Neural cell (in vitro differentiated cells): ENCODE measurements at regions not wholly inside any gene's neighbourhood (a gene's known extent, or its start where the extent isn't known, plus 50 kb on each side); places are given as distances from the start of the nearest gene placed in this dataset.

Experiments used
- H2AFZ ChIP-seq: fragments of 200-600, 300-800 bp; sonication (generic), shearing (Covaris generic); 2 replicates; pipeline ENCODE4 v1.6.0; 2014; ENCODE audit warnings: low read depth, mild to moderate bottlenecking, antibody characterized with exemption, low read length, moderate library complexity
- H3F3A ChIP-seq: fragments of 200-600 bp; shearing (Covaris generic); 2 replicates; pipeline ENCODE4 v1.6.1; 2016; ENCODE audit warnings: mild to moderate bottlenecking, moderate library complexity, mixed read lengths, antibody characterized with exemption, low read length; ENCODE audit not compliant: insufficient read depth, poor library complexity, severe bottlenecking
- H3K27ac ChIP-seq: fragments of 200-600, 300-800 bp; sonication (generic), shearing (Covaris generic); 2 replicates; pipeline ENCODE4 v1.5.1; 2014; ENCODE audit warnings: mild to moderate bottlenecking, low read length, moderate library complexity
- H3K27me3 ChIP-seq: fragments of 300-800, 200-600 bp; sonication (generic), shearing (Covaris generic); 2 replicates; pipeline ENCODE4 v1.6.0; 2014; ENCODE audit warnings: mild to moderate bottlenecking, low read depth, low read length, moderate library complexity; ENCODE audit not compliant: insufficient read depth
- H3K36me3 ChIP-seq: fragments of 300-800, 200-600 bp; sonication (generic), shearing (Covaris generic); 2 replicates; pipeline ENCODE4 v1.5.1; 2014; ENCODE audit warnings: mild to moderate bottlenecking, antibody characterized with exemption, low read length, moderate library complexity; ENCODE audit not compliant: insufficient read depth
- H3K4me2 ChIP-seq: fragments of 300-800, 200-600 bp; sonication (generic), shearing (Covaris generic); 2 replicates; pipeline ENCODE4 v1.6.0; 2014; ENCODE audit warnings: mild to moderate bottlenecking, low read length
- H3K4me3 ChIP-seq: fragments of 300-800, 200-600 bp; sonication (generic), shearing (Covaris generic); 2 replicates; pipeline ENCODE4 v1.5.1; 2014; ENCODE audit warnings: mild to moderate bottlenecking, low read length, moderate library complexity
- H3K79me2 ChIP-seq: fragments of 200-600 bp; shearing (Covaris generic); replicated peaks from 2 replicates; pipeline ENCODE4 v1.6.0; 2014; ENCODE audit warnings: mild to moderate bottlenecking, low read length, moderate library complexity; ENCODE audit not compliant: insufficient read depth
- H3K9ac ChIP-seq: fragments of 300-800, 200-600 bp; sonication (generic), shearing (Covaris generic); 2 replicates; pipeline ENCODE4 v1.6.1; 2016; ENCODE audit warnings: mild to moderate bottlenecking, low read length, mixed read lengths
- H3K9me2 ChIP-seq: fragments of 200-600 bp; shearing (Covaris generic); 2 replicates; pipeline ENCODE4 v1.6.1; 2016; ENCODE audit warnings: mild to moderate bottlenecking, low read length, mixed read lengths; ENCODE audit not compliant: insufficient read depth
- H3K9me3 ChIP-seq: fragments of 200-600, 300-800 bp; sonication (generic), shearing (Covaris generic); 2 replicates; pipeline ENCODE4 v1.6.1; 2016; ENCODE audit warnings: mild to moderate bottlenecking, mixed run types, low read length, moderate library complexity, mixed read lengths
- H4K20me1 ChIP-seq: fragments of 200-600 bp; shearing (Covaris generic); 2 replicates; pipeline ENCODE4 v1.6.1; 2016; ENCODE audit warnings: mild to moderate bottlenecking, mixed run types; ENCODE audit not compliant: insufficient read depth
- CTCF ChIP-seq: fragments of 450-650 bp; IDR thresholded peaks from 2 replicates; pipeline ENCODE4 v1.5.1; 2014; ENCODE audit warnings: antibody characterized with exemption, mild to moderate bottlenecking, moderate library complexity; ENCODE audit not compliant: poor library complexity, severe bottlenecking
- EP300 ChIP-seq: fragments of 450-650 bp; conservative IDR thresholded peaks from 2 replicates; pipeline ENCODE4 v1.6.1; 2014; ENCODE audit warnings: antibody characterized with exemption, mild to moderate bottlenecking, moderate library complexity; ENCODE audit not compliant: poor library complexity, severe bottlenecking
- EZH2 ChIP-seq: fragments of 200-600, 300-800 bp; shearing (Covaris generic), sonication (generic); IDR thresholded peaks from 2 replicates; pipeline ENCODE4 v1.6.1; 2014; ENCODE audit warnings: antibody characterized with exemption, low read length, borderline replicate concordance, mild to moderate bottlenecking; ENCODE audit not compliant: insufficient read depth, poor library complexity, severe bottlenecking
- MXI1 ChIP-seq: fragments of 450-650 bp; conservative IDR thresholded peaks from 2 replicates; pipeline ENCODE4 v1.6.1; 2014; ENCODE audit warnings: antibody characterized with exemption, mild to moderate bottlenecking; ENCODE audit not compliant: poor library complexity, severe bottlenecking
- POLR2AphosphoS5 ChIP-seq: IDR thresholded peaks from 2 replicates; pipeline ENCODE4 v1.6.1; 2012
- RAD21 ChIP-seq: fragments of 450-650 bp; conservative IDR thresholded peaks from 2 replicates; pipeline ENCODE4 v1.6.1; 2014; ENCODE audit warnings: antibody characterized with exemption, mild to moderate bottlenecking, moderate library complexity
- SMC3 ChIP-seq: fragments of 450-650 bp; conservative IDR thresholded peaks from 2 replicates; pipeline ENCODE4 v1.6.1; 2014; ENCODE audit warnings: antibody characterized with exemption, mild to moderate bottlenecking, moderate library complexity; ENCODE audit not compliant: poor library complexity
- TAF1 ChIP-seq: IDR thresholded peaks from 2 replicates; pipeline ENCODE4 v1.6.1; 2012; ENCODE audit warnings: low read depth
- TF ChIP-seq, protein P1 (sequence below): IDR thresholded peaks from 2 replicates; pipeline ENCODE4 v1.6.1; 2012; ENCODE audit warnings: borderline replicate concordance

- no peaks in the 10 kb centered on the region for H3K79me2 ChIP-seq
- H3K9me3 ChIP-seq = no peaks in the 10 kb centered on the region
- H3K36me3 ChIP-seq = no peaks in the 10 kb centered on the region
- H2AFZ ChIP-seq = no peak overlapping the region
- H3K4me2 ChIP-seq = no peak overlapping the region
- H3K9me2 ChIP-seq = no peaks in the 10 kb centered on the region
- no peaks in the 10 kb centered on the region for H3F3A ChIP-seq
- TF ChIP-seq CTCF = no peak
- TF ChIP-seq EZH2 = no peak
- no peak for TF ChIP-seq RAD21
- no peak for TF ChIP-seq EP300
- TF ChIP-seq POLR2AphosphoS5 = no peak
- no peak for TF ChIP-seq SMC3
- TF ChIP-seq, protein P1, sequence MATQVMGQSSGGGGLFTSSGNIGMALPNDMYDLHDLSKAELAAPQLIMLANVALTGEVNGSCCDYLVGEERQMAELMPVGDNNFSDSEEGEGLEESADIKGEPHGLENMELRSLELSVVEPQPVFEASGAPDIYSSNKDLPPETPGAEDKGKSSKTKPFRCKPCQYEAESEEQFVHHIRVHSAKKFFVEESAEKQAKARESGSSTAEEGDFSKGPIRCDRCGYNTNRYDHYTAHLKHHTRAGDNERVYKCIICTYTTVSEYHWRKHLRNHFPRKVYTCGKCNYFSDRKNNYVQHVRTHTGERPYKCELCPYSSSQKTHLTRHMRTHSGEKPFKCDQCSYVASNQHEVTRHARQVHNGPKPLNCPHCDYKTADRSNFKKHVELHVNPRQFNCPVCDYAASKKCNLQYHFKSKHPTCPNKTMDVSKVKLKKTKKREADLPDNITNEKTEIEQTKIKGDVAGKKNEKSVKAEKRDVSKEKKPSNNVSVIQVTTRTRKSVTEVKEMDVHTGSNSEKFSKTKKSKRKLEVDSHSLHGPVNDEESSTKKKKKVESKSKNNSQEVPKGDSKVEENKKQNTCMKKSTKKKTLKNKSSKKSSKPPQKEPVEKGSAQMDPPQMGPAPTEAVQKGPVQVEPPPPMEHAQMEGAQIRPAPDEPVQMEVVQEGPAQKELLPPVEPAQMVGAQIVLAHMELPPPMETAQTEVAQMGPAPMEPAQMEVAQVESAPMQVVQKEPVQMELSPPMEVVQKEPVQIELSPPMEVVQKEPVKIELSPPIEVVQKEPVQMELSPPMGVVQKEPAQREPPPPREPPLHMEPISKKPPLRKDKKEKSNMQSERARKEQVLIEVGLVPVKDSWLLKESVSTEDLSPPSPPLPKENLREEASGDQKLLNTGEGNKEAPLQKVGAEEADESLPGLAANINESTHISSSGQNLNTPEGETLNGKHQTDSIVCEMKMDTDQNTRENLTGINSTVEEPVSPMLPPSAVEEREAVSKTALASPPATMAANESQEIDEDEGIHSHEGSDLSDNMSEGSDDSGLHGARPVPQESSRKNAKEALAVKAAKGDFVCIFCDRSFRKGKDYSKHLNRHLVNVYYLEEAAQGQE = no peak
- no peak for TF ChIP-seq MXI1
- no peak for TF ChIP-seq TAF1
- no peak overlapping the region for H3K27ac ChIP-seq
- no peaks in the 10 kb centered on the region for H3K27me3 ChIP-seq
- H3K9ac ChIP-seq = no peak overlapping the region
- H3K4me3 ChIP-seq = no peak overlapping the region
- no peaks in the 10 kb centered on the region for H4K20me1 ChIP-seq
These were observed 394.5 kb downstream of the LTN1 start for GRCh38 chr21:28598214-28598613.

DNA sequence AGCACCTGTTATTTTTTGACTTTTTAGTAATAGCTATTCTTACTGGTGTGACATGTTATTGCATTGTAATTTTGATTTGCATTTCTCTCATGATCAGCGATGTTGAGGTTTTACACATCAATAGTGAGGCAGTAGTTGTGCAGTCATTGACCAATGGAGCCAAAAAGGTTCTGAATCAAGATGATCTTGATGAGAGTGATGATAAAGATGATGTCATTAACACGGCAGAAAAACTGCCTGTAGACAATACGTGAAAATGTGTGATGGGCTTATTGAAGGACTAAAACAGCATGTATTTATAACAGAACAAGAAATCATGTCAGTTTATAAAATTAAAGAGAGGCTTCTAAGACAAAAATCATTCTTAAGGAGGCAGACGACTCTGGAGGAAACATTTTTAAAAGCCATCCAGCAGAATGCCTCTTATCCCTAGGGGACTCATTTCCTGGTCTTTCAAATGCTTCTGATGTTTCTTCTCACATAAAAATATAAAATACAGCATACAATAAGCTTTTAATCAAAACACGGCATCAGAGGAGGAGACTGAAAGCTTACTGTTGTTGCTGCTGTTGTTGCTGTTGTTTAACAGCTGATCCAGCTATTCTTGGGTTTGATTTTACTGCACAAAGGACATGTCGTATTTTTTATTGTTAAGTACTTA is 400.3 kb downstream of the LTN1 start:
- Histone ChIP-seq H3K79me2 (no peaks in the 10 kb centered on the region), H3K27me3 (no peaks in the 10 kb centered on the region), H3K9me3 (no peaks in the 10 kb centered on the region), H3K36me3 (no peaks in the 10 kb centered on the region), H3K9ac (no peak overlapping the region), H3K4me3 (no peak overlapping the region), H2AFZ (no peak overlapping the region), H3K9me2 (no peaks in the 10 kb centered on the region), H4K20me1 (no peaks in the 10 kb centered on the region), H3K4me2 (no peak overlapping the region), H3F3A (no peaks in the 10 kb centered on the region), H3K27ac (no peak overlapping the region)
- TF ChIP-seq EP300 = no peak

GRCh38 chr21:28590676-28591075 is 402.0 kb downstream of the LTN1 start:
- Histone ChIP-seq H2AFZ (no peak overlapping the region), H3K79me2 (no peaks in the 10 kb centered on the region), H3K9me2 (no peaks in the 10 kb centered on the region), H3K27me3 (no peaks in the 10 kb centered on the region), H3K27ac (no peak overlapping the region), H3F3A (no peaks in the 10 kb centered on the region), H4K20me1 (no peaks in the 10 kb centered on the region), H3K4me3 (no peak overlapping the region), H3K9ac (no peak overlapping the region), H3K36me3 (no peaks in the 10 kb centered on the region), H3K4me2 (no peak overlapping the region), H3K9me3 (no peaks in the 10 kb centered on the region)
- TF ChIP-seq SMC3 (no peak), POLR2AphosphoS5 (no peak), RAD21 (no peak), EP300 (no peak), CTCF (no peak)
- TF ChIP-seq, protein P1 = no peak
